Ascending aorta (tissue), 2 donors: ENCODE measurements at regions not wholly inside any gene's neighbourhood (a gene's known extent, or its start where the extent isn't known, plus 50 kb on each side); places are given as distances from the start of the nearest gene placed in this dataset.
"Not testable (repeated sequence)": the region's sequence is repeated elsewhere in the genome, so short reads cannot be mapped to it uniquely, and the experiment has no call there.

Experiments used
- DNase-seq, 2 donors: peaks; one replicate each; pipeline ENCODE4 v3.0.0-alpha.2; 2019; ENCODE audit warnings: low spot score in 2 of 2
- H3K27ac ChIP-seq, 2 donors: fragments of 200-600 bp; sonication (generic); one replicate each; pipeline ENCODE4 v1.5.1; 2016 to 2017; ENCODE audit warnings: mild to moderate bottlenecking in 1 of 2
- H3K27me3 ChIP-seq: fragments of 200-600 bp; sonication (generic); one replicate; pipeline ENCODE4 v1.5.1; 2017
- H3K36me3 ChIP-seq, 2 donors: fragments of 200-600 bp; sonication (generic); one replicate each; pipeline ENCODE4 v1.5.1; 2016
- H3K4me1 ChIP-seq, 2 donors: fragments of 200-600 bp; sonication (generic); one replicate each; pipeline ENCODE4 v1.5.1; 2016 to 2017; ENCODE audit warnings: mild to moderate bottlenecking in 1 of 2
- H3K4me3 ChIP-seq, 2 donors: fragments of 200-600 bp; sonication (generic); one replicate each; pipeline ENCODE4 v1.5.1; 2016 to 2017; ENCODE audit warnings: mild to moderate bottlenecking in 1 of 2
- H3K9me3 ChIP-seq, 2 donors: fragments of 200-600 bp; sonication (generic); one replicate each; pipeline ENCODE4 v1.5.1; 2016
- intact Hi-C: fragments of 100-400 bp; cut with DNase I; formaldehyde crosslinking; loops from one replicate; pipeline ENCODE4 v1.15.1; 2023
- TF ChIP-seq, protein P1 (sequence below), 3 experiments: fragments of 200-600 bp in 2 of 3; fragments of 450-650 bp in 1 of 3; sonication (generic) in 2 of 3; IDR thresholded peaks; one replicate each; pipeline ENCODE4 v1.5.1; 2016 to 2019; ENCODE audit warnings: antibody characterized with exemption in 3 of 3, mild to moderate bottlenecking in 1 of 3, moderate library complexity in 1 of 3

DNA sequence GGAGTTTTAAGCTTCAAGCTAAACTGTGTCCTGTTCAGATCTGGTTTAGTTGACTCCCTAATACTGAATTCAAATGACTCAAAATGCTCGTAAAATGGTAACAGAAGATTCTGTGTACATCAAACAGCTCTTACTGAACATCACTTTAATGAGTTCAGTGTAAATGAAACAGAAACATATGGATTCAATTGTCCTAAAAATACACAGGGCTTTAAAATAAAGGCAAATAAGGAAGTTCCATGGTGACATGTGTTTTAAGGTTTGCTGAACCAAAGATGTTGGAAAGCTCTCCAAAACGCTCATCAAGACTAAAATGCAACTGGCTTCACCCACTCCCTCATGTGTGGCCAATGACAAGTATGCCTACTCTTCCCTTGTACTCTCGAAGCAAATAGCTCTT, 340.0 kb upstream of the PIK3R1 start:
- TF ChIP-seq, protein P1, sequence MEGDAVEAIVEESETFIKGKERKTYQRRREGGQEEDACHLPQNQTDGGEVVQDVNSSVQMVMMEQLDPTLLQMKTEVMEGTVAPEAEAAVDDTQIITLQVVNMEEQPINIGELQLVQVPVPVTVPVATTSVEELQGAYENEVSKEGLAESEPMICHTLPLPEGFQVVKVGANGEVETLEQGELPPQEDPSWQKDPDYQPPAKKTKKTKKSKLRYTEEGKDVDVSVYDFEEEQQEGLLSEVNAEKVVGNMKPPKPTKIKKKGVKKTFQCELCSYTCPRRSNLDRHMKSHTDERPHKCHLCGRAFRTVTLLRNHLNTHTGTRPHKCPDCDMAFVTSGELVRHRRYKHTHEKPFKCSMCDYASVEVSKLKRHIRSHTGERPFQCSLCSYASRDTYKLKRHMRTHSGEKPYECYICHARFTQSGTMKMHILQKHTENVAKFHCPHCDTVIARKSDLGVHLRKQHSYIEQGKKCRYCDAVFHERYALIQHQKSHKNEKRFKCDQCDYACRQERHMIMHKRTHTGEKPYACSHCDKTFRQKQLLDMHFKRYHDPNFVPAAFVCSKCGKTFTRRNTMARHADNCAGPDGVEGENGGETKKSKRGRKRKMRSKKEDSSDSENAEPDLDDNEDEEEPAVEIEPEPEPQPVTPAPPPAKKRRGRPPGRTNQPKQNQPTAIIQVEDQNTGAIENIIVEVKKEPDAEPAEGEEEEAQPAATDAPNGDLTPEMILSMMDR (IDR thresholded peaks at IDR 0.05): no peak
- Histone ChIP-seq H3K4me3 (no peak overlapping the region), H3K4me1 (peaks cover 0 to 14% of the 10 kb centered on the region in 2 donors), H3K27me3 (no peaks in the 10 kb centered on the region), H3K9me3 (no peaks in the 10 kb centered on the region), H3K27ac (no peak overlapping the region), H3K36me3 (no peaks in the 10 kb centered on the region)
- DNase-seq: no peak
- intact Hi-C loops: no loop called here

GRCh38 chr5:67873935-67874334, 341.6 kb upstream of the PIK3R1 start:
- Histone ChIP-seq H3K4me3 (no peak overlapping the region), H3K27me3 (no peaks in the 10 kb centered on the region), H3K9me3 (no peaks in the 10 kb centered on the region), H3K27ac (no peak overlapping the region), H3K4me1 (no peaks in the 10 kb centered on the region), H3K36me3 (no peaks in the 10 kb centered on the region)
- TF ChIP-seq, protein P1 (IDR thresholded peaks at IDR 0.05): no peak
- intact Hi-C loops: no loop called here
- no peak for DNase-seq

DNA sequence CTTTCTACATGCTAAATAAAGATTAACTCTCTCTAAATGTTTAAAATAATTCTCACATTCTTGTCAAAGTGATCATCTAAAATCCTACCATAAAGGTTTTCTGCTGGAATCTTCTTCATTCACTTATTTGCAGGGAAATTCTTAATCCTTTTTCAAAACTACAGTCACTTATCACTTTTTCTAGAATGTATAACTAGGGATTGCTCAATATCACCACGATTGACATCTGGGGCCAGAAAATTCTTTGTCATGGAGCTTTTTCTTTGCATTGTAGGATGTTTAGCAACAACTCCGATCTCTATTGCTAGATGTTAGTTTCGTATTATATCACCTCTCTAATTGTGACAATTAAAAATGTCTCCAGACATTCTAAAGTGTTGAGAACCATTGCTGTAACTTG, 344.9 kb upstream of the PIK3R1 start:
- no peaks in the 10 kb centered on the region for H3K36me3 ChIP-seq
- TF ChIP-seq, protein P1 (IDR thresholded peaks at IDR 0.05): no peak
- no peaks in the 10 kb centered on the region for H3K9me3 ChIP-seq
- no peak overlapping the region for H3K4me3 ChIP-seq
- no peaks in the 10 kb centered on the region for H3K4me1 ChIP-seq
- no peaks in the 10 kb centered on the region for H3K27me3 ChIP-seq
- no peak for DNase-seq
- intact Hi-C loops: no loop called here
- no peak overlapping the region for H3K27ac ChIP-seq

DNA sequence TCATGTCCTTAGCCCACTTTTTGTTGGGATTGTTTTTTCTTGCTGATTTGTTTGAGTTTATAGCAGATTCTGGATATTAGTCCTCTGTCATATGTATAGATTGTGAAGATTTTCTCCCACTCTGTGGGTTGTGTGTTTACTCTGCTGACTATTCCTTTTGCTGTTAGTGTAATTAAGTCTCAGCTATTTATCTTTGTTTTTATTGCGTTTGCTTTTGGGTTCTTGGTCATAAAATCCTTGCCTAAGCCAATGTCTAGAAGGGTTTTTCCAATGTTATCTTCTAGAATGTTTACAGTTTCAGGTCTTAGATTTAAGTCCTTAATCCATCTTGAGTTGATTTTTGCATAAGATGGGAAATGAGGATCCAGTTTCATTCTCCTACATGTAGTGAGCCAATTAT, 351.2 kb upstream of the PIK3R1 start:
- H3K9me3 ChIP-seq, H3K36me3 ChIP-seq, H3K4me1 ChIP-seq, H3K27ac ChIP-seq, intact Hi-C loops, H3K4me3 ChIP-seq, H3K27me3 ChIP-seq, DNase-seq: not testable (repeated sequence)

- no peak overlapping the region for H3K4me3 ChIP-seq
- intact Hi-C loops: no loop called here
- no peaks in the 10 kb centered on the region for H3K9me3 ChIP-seq
- H3K4me1 ChIP-seq: no peaks in the 10 kb centered on the region
- TF ChIP-seq, protein P1 (IDR thresholded peaks at IDR 0.05): no peak
- H3K36me3 ChIP-seq: no peaks in the 10 kb centered on the region
- H3K27me3 ChIP-seq: no peaks in the 10 kb centered on the region
- no peak overlapping the region for H3K27ac ChIP-seq
- DNase-seq: no peak
Observed at GRCh38 chr5:67858471-67859031, 357.0 kb upstream of the PIK3R1 start.

DNA sequence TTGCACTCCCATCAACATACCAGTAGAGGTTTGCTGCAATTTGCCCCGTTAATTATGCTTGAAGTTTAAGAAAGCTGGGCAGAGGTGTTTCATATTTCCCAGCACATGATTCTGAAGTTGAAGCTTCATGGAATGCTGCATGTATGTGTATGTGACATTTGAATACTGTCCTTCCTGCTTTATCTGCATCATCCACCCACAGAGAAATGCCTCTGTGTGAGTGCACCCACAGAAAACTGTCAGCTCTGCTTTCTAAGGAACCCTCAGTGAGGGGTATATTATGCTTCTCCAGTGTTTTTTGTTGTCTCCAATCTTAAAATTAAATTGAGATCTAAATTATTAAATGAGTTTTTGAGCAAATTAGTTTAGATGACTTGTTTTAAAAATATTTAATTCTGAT, 358.1 kb upstream of the PIK3R1 start:
- intact Hi-C loops: no loop called here
- DNase-seq: no peak

More for the DNA sequence above, 358.1 kb upstream of the PIK3R1 start:
- Histone ChIP-seq H3K36me3 (no peaks in the 10 kb centered on the region), H3K27me3 (no peaks in the 10 kb centered on the region), H3K27ac (no peak overlapping the region), H3K4me3 (no peak overlapping the region), H3K9me3 (no peaks in the 10 kb centered on the region), H3K4me1 (no peaks in the 10 kb centered on the region)
- TF ChIP-seq, protein P1 (IDR thresholded peaks at IDR 0.05): no peak
